HL-60 (cell line): ENCODE measurements at regions not wholly inside any gene's neighbourhood (a gene's known extent, or its start where the extent isn't known, plus 50 kb on each side); places are given as distances from the start of the nearest gene placed in this dataset.

ENCODE experiments used
- DNase-seq, 2 experiments: peaks; one replicate each; pipeline ENCODE4 v3.0.0-alpha.2; 2010 to 2020; ENCODE audit warnings: low read depth in 1 of 2, low spot score in 1 of 2
- H3K27ac ChIP-seq: fragments of 250-450 bp; sonication (Bioruptor Pico); replicated peaks from 2 replicates; pipeline ENCODE4 v1.5.1; 2020; ENCODE audit warnings: mild to moderate bottlenecking, moderate library complexity
- H3K27me3 ChIP-seq: fragments of 250-450 bp; sonication (Bioruptor Pico); 2 replicates; pipeline ENCODE4 v1.5.1; 2021; ENCODE audit warnings: mild to moderate bottlenecking, moderate library complexity; ENCODE audit not compliant: insufficient read depth, poor library complexity, severe bottlenecking
- H3K4me3 ChIP-seq: replicated peaks from 2 replicates; pipeline ENCODE4 v1.5.1; 2011; ENCODE audit warnings: mild to moderate bottlenecking, control low read depth, low read length; ENCODE audit not compliant: insufficient read depth
- CTCF ChIP-seq: IDR thresholded peaks from one replicate; pipeline ENCODE4 v1.5.1; 2011; ENCODE audit warnings: low read length, control low read depth, inconsistent platforms; ENCODE audit not compliant: insufficient read depth
- GABPA ChIP-seq: IDR thresholded peaks from 2 replicates; pipeline ENCODE4 v1.6.1; 2012; ENCODE audit warnings: low read depth
- POLR2AphosphoS5 ChIP-seq: IDR thresholded peaks from 2 replicates; pipeline ENCODE4 v1.6.1; 2012; ENCODE audit warnings: low read depth
- REST ChIP-seq: IDR thresholded peaks from 2 replicates; pipeline ENCODE4 v1.6.1; 2012; ENCODE audit warnings: low read depth; ENCODE audit not compliant: insufficient replicate concordance
- SPI1 ChIP-seq: IDR thresholded peaks from 2 replicates; pipeline ENCODE4 v1.6.1; 2012; ENCODE audit warnings: low read depth, mild to moderate bottlenecking, borderline replicate concordance

- no peak overlapping the region for H3K27ac ChIP-seq
- TF ChIP-seq REST (no peak), GABPA (no peak), SPI1 (no peak), POLR2AphosphoS5 (no peak), CTCF (no peak)
- H3K4me3 ChIP-seq, result no peak overlapping the region
- H3K27me3 ChIP-seq, result peaks cover 16% of the 10 kb centered on the region
- DNase-seq, result no peak
Measured at GRCh38 chr14:101462726-101463565, 98.3 kb upstream of the DIO3 start.

GRCh38 chr14:101463566-101464171 lies 97.6 kb upstream of the DIO3 start:
- no peak overlapping the region for H3K4me3 ChIP-seq
- no peak for DNase-seq
- TF ChIP-seq POLR2AphosphoS5, result no peak
- no peak overlapping the region for H3K27ac ChIP-seq
- peaks cover 12% of the 10 kb centered on the region for H3K27me3 ChIP-seq

- no peak overlapping the region for H3K4me3 ChIP-seq
- no peak for TF ChIP-seq SPI1
- peaks cover 10% of the 10 kb centered on the region for H3K27me3 ChIP-seq
- no peak for DNase-seq
- H3K27ac ChIP-seq, result no peak overlapping the region
Measured at GRCh38 chr14:101464310-101464983, 96.8 kb upstream of the DIO3 start.

GRCh38 chr14:101464984-101465794 lies 96.1 kb upstream of the DIO3 start:
- no peak for TF ChIP-seq SPI1
- no peak for TF ChIP-seq POLR2AphosphoS5
- TF ChIP-seq CTCF, result no peak
- no peak for TF ChIP-seq REST
- TF ChIP-seq GABPA, result no peak
- H3K27me3 ChIP-seq, result peaks cover 5% of the 10 kb centered on the region
- DNase-seq, result no peak
- no peak overlapping the region for H3K27ac ChIP-seq
- no peak overlapping the region for H3K4me3 ChIP-seq
